ENCODE measurements at regions not wholly inside any gene's neighbourhood (a gene's known extent, or its start where the extent isn't known, plus 50 kb on each side); places are given as distances from the start of the nearest gene placed in this dataset.
"Not testable (repeated sequence)": the region's sequence is repeated elsewhere in the genome, so short reads cannot be mapped to it uniquely, and the experiment has no call there.

DNA sequence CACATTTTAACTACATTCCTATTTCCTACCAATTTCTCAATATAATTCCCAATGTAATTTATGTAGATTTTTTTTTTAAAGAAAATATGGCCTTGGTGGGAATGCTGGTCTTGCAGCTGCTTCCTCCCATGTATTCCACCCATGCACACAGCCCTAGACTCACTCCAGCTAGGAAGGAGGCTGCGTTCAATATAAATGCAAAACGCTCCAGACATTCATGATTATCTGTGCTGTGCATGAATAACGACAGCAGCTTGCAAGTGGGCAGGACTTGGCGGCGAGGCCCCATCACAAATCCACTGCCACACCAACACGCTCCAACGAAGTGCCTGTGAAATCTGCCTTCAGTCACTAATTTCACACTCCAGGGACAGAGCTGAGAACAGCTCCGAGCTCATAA, 391.2 kb downstream of the PREX1 start:
- TF ChIP-seq, protein P1, sequence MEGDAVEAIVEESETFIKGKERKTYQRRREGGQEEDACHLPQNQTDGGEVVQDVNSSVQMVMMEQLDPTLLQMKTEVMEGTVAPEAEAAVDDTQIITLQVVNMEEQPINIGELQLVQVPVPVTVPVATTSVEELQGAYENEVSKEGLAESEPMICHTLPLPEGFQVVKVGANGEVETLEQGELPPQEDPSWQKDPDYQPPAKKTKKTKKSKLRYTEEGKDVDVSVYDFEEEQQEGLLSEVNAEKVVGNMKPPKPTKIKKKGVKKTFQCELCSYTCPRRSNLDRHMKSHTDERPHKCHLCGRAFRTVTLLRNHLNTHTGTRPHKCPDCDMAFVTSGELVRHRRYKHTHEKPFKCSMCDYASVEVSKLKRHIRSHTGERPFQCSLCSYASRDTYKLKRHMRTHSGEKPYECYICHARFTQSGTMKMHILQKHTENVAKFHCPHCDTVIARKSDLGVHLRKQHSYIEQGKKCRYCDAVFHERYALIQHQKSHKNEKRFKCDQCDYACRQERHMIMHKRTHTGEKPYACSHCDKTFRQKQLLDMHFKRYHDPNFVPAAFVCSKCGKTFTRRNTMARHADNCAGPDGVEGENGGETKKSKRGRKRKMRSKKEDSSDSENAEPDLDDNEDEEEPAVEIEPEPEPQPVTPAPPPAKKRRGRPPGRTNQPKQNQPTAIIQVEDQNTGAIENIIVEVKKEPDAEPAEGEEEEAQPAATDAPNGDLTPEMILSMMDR (conservative IDR thresholded peaks at IDR 0.05), result not testable (repeated sequence)
- not testable (repeated sequence) for TF ChIP-seq ZFX (IDR thresholded peaks at IDR 0.05)

Measured in C4-2B (cell line).